22Rv1 (cell line): ENCODE measurements at regions not wholly inside any gene's neighbourhood (a gene's known extent, or its start where the extent isn't known, plus 50 kb on each side); places are given as distances from the start of the nearest gene placed in this dataset.
"Not testable (repeated sequence)": the region's sequence is repeated elsewhere in the genome, so short reads cannot be mapped to it uniquely, and the experiment has no call there.

Source experiments
- ZFX ChIP-seq: fragments of 450-650 bp; IDR thresholded peaks from 2 replicates; pipeline ENCODE4 v1.6.1; 2017; ENCODE audit warnings: antibody characterized with exemption, borderline replicate concordance
- TF ChIP-seq, protein P1 (sequence below): fragments of 450-650 bp; IDR thresholded peaks from 2 replicates; pipeline ENCODE4 v1.5.1; 2017; ENCODE audit warnings: mild to moderate bottlenecking

DNA sequence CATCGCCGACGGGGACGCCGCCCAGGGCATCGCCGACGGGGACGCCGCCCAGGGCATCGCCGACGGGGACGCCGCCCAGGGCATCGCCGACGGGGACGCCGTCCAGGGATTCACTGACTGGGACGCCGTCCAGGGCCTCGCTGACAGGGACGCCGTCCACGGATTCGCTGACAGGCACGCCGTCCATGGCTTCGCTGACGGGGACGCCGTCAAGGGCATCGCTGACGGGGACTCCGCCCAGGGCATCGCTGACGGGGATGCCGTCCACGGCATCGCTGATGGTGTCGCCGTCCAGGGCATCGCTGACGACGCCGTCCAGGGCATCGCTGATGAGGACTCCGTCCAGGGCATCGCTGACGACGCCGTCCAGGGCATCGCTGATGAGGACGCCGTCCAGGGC lies 947.2 kb downstream of the TUBA3C start:
- TF ChIP-seq, protein P1, sequence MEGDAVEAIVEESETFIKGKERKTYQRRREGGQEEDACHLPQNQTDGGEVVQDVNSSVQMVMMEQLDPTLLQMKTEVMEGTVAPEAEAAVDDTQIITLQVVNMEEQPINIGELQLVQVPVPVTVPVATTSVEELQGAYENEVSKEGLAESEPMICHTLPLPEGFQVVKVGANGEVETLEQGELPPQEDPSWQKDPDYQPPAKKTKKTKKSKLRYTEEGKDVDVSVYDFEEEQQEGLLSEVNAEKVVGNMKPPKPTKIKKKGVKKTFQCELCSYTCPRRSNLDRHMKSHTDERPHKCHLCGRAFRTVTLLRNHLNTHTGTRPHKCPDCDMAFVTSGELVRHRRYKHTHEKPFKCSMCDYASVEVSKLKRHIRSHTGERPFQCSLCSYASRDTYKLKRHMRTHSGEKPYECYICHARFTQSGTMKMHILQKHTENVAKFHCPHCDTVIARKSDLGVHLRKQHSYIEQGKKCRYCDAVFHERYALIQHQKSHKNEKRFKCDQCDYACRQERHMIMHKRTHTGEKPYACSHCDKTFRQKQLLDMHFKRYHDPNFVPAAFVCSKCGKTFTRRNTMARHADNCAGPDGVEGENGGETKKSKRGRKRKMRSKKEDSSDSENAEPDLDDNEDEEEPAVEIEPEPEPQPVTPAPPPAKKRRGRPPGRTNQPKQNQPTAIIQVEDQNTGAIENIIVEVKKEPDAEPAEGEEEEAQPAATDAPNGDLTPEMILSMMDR = not testable (repeated sequence)
- not testable (repeated sequence) for TF ChIP-seq ZFX
